Renal cortex interstitium (tissue), 11 donors: ENCODE measurements at regions not wholly inside any gene's neighbourhood (a gene's known extent, or its start where the extent isn't known, plus 50 kb on each side); places are given as distances from the start of the nearest gene placed in this dataset.

Experiments
- DNase-seq, 11 donors: peaks; one replicate each; pipeline ENCODE4 v3.0.0-alpha.2; 2013; ENCODE audit warnings: low read depth in 9 of 11, low spot score in 4 of 11; ENCODE audit errors: extremely low read depth in 1 of 11

DNA sequence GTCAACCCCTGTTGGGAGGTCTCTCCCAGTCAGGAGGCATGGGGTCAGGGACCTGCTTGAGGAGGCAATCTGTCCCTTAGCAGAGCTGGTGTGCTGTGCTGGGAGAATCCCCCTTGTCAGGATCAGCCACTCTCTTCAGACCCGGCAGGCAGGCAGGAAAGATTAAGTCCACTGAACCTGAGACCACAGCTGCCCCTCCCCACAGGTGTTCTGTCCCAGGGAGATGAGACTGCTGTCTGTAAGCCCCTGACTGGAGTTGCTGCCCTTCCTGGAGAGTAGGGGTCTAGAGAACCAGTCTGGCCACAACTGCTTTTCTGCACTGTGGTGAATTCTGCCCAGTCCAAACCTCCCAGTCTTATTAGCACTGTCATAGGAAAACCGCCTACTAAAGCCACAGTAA is 677.8 kb upstream of the POU3F2 start:
- no peak for DNase-seq

DNA sequence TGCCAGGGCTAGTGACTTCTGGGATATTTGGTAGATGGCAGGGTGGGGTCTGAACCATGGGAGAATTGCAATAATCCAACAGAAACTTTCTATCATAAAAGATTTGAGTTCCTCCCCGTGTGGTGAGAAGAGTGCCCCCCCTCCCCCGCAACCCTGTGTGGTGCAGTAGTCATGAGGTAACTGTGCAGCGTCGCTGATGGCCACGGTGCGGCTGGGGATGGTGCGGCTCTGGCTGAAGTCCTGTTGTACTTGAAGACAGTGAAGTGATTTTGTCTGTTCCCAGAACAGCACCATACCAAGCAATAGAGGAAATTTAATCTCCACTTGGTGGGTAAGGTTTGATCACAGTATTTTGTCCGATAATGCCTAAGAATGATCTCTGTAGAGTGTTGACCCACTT is 654.8 kb upstream of the POU3F2 start:
- no peak for DNase-seq

DNA sequence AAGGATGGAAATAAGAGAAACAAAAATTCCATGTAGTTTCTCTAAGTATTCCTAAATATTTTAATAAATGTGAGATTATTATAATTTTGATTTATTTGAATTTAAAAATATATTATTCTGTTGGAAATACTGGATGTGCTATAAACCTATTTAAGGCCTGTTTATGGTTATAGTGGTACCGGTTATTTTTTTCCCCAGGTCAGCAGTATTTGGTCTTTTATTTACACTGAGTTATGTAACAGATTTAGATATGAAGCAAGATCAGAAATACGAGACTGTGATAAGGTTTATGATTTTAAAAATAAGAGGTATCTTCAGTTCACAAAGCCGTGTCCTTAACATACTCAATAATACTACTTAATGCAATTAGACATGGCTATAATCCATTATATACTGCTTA is 634.3 kb upstream of the POU3F2 start:
- no peak for DNase-seq

DNA sequence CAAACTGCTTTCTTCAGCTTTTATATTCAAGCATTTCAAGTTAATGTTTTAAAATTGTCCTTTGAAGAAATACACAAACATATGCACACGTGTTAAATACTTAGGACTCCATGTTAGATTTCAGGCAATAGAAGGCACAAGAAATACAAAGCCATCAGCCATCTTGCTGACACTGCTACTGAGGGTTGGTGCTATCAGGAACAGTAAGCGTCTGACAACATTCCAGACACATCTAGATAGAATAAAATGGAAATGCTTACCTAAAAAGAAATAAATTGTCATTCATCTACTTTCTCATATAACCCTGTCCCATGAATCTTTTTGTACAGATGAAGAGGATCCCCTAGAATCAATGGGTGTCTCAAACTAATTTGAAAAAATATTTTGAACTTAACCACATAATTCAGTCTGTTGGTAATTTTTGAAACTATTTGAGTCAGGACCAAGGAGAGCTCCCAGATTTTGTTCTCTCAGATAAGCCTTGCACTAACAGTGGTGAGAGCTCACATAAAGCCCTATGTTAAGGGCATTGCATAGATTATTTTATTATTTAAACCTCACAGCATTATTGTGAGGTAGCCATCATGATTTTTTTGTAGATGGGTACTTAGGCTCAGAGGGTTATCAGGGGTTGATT is 631.1 kb upstream of the POU3F2 start:
- peak in 10 of 11 donors; percentile 3 to 25 (median 15) for DNase-seq

DNA sequence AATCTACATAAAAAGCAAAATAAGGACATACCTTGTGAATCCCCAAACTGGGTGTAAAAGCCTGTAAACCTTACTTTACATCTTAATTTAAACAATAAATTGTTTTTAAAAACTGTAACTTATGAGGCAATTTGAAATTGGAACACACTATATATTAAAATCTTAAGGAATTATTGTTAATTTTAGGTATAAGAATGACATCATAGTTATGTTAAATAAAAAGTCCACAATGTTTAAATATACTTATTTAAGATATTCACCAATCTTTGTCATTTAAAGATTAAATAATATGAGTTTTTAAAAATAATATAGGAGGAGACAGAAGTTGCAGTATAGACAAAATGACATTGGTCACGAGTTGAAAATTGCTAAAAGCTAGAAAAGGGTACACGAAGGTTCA is 621.9 kb upstream of the POU3F2 start:
- DNase-seq = no peak

DNA sequence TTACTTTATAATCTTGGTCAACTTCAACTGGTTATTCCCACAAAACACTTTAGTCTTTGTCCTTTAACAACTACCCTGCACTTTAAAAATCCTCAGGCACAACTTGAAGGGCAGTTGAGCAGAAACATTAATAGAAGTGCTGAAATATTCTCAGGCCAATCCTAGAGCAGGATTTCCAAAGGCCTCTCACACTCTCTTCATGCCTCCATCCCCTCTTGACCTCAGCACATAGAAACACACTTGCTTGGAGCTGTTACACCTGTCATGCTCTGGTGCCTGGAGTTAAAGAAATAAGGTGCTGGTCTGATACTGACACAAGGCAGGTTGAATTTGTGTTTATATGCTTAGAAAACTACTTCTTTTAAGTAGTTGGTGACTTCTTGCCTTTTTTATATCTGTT is 618.8 kb upstream of the POU3F2 start:
- no peak for DNase-seq

DNA sequence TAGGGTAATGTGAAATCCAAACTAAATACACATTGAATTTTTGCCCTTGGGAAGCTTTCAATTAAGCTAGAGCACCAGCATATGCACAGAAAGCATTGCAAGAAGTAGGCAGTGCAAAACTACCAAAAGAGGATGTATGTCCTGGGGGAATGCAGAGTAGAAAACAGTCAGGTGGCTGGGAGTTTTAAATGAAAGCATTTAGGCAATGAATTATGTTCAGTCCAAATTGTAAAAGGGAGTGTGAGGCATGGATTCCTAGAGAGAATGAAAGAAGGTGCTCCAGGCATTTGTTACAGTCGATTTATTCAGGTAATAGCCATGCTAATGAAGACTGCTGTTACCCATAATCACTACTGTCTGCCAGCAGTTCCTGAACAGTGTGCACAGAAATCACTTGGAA is 604.1 kb upstream of the POU3F2 start:
- DNase-seq = no peak

DNA sequence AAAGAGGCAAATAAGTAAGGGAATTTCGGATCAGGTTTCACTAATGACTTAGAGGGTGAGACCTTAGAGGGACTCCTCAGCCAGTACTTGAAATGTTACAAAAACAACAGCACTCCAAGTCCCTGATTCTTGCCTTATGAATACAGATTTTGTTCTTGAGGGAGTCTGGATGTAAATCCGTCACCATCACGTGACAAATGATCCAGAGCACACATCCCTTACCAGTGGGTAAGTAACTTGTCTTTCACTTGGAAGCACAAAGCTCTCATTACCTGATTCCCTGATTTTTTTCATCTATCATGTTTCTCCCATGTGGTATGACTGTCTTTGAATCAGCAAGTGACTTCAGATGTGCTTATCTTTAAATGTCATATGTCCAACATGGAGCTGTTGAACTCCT is 595.3 kb upstream of the POU3F2 start:
- no peak for DNase-seq

DNA sequence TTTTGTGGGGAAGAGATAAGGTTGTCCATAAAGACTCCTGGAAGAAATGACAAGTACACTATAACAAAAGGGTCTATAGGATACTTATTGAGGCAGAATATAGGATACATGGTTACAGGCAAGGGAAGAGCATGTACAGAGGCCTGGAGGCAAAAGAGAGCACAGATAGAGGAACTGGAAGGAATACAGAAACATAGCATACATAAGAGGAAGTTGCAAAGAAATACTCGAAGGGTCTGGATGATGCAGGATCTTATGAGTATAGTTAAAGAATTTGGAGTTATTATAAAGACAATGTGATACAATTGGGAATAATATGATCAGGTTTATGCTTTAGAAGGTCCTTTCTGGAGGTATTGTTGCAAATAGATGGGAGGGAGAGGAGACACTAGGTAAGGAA is 592.7 kb upstream of the POU3F2 start:
- DNase-seq = no peak

DNA sequence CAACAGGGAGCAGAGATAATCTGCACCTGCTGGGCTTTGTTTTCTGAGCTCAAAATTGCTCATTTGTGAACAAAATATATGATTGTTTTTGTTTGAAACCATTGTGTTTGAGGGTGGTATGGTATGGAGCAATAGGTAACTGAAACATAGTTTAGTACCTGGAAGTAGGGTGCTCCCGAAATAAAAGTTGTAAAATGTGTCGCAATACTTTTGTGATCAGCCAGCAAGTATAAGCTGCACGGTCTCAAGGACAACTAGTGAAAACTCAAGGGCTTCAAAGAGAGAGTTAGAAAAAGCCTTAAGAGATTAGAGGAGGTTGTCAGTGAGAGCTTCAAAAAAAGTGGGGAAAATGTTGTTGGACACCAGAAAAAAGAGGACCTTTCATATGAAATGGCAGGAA is 579.8 kb upstream of the POU3F2 start:
- no peak for DNase-seq

DNA sequence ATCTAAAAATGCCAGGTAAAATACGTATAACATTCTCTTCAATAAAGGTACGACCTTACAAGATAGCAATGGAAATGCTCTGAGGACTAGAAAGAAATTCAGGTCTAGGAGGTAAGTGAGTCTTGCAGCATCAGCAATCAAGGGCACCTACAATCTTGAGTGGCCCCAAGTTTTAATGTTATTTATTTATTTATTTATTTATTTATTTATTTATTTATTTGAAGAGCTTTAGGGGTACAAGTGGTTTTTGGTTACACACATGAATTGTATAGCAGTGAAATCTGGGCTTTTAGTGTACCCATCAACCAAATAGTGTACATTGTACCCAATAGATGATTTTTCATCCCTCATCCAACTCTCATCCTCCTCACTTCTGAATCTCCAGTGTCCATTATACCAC is 574.0 kb upstream of the POU3F2 start:
- DNase-seq = no peak

DNA sequence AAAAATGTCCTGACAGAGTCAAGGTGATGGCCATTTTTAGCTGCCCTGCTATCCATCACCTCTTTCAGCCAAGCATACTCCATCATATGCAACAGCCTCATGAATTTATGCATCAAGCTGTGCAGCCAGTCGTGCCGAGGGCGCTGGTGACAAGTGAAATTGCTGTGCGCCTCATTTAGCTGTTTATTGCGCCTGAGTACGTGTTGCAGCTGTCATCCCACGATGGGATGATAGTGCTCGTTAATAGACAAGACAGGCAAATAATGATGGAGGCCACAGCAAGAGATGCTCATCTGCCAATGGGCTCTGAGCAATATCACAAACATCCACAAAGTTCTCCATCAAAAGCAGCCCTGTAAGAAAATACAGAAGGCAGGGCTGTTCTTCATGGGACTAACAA is 562.3 kb upstream of the POU3F2 start:
- DNase-seq = no peak

DNA sequence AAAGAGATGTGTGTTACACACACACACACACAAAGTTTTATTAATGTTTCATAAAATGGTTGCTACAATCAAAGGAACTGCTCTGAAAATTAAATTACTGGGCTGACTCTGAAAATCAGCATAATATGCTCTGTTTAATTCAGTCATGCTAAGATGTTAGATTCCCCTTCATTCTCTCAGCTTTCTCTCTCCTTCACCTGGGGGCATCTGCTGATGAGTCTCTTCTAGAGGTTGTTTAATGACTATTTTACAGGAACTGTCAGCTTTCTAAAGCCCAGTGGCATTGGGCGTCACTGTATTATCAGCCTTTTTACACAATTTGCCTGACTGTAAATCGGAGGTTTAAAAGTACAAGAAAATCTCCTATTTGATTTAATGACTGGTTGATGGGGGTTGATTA is 559.7 kb upstream of the POU3F2 start:
- DNase-seq = no peak

DNA sequence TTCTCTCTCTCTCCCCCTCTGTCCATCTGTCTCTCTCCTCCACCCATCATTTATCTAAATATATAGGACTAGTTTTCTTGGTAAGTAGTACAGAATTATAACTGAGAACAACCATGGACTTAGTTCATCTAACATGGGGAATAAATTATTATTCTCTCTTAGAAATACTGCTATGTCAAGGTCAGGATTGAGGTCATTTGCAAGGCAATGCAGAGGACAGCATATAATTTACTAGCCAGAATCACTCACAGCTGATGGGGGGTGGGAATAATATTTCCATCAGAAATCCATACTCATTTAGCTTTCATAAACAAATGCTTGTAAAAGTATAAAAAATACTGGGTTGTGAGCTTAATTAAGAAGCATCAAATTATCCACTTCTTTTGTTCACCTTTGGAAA is 553.9 kb upstream of the POU3F2 start:
- DNase-seq = no peak

DNA sequence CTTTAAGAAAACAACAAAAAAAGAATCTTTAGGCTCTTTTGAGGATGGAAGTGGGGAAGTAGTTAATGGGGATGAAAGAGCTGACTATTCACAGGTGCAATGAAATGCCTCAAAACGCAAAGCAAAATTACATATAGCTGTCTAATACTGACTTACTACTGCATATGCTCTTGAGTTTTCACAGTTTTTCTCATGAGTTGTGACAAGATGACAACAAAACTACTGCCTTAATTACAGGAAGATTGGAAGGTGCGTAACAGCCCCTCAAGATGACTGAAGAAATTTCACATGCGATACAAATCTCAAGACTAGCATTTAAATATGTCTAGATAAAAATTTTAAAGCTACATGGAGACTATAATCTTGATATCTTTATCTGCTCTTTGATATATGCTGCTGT is 547.8 kb upstream of the POU3F2 start:
- DNase-seq = no peak

DNA sequence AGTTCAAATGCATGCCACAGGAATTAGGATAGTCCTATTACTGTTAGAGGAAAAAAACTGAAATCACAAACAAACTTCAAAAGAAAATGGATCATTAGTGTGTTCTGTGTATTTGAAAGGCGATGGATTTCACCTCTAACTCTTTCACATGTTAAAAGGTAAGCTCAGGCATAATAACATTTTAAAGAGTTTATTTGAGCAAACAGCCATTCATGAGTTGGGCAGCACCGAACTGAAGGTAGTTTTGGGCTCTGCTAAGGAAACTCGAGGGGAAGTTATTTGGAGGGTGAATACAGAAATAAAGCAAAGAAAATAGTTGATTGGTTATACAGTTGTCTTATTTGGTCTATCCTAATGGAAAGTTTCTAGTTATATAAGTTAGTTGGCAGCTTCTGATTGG is 546.5 kb upstream of the POU3F2 start:
- no peak for DNase-seq

DNA sequence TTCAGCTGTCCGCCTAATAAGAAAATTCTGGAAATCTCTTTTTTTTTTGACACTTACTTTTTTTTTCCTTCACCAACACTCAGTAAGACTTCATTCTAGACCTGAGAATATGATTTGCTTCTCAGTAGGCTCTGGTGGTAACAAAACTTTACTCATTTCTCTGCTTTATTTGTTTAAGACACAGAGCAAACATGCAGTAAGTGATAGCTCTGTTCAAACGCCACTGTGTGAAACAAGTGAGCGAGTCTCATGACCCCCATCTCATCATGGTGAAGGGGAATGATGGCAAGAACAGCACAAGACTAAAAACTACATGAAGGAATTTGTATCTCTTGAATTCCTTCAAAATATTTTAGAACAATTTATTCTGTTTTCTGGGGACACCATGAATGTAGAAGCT is 541.6 kb upstream of the POU3F2 start:
- DNase-seq = no peak

DNA sequence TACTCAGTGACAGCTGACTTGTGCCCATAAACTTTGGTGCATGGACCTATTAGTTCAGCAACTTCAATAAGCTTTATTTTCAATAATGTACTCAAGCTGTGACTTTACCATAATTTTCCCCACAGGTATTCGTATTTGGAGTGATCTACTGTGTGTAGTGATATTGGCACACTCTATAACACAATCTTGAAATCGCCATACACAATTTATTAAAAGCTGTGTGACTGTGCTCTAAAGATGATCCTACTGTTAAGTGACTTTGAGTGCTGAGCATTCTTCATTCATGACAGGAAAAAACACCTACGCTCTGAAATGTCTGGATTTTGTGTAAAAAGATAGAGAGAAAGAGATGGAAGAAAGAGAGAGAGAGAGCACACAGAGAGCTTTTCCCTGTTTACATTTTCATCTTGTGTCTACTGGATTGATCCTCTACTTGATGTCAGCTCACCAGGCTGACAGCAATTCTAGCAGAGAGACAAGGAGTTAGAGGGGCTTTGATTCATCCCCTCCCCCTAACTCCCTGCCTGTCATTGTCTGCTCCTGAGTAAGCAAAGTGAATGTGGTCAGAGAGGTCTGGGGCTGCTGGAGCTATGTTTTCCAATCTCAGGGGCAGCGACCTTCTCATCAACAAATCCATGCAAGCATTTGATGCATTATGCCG is 538.7 kb upstream of the POU3F2 start:
- DNase-seq = no peak

DNA sequence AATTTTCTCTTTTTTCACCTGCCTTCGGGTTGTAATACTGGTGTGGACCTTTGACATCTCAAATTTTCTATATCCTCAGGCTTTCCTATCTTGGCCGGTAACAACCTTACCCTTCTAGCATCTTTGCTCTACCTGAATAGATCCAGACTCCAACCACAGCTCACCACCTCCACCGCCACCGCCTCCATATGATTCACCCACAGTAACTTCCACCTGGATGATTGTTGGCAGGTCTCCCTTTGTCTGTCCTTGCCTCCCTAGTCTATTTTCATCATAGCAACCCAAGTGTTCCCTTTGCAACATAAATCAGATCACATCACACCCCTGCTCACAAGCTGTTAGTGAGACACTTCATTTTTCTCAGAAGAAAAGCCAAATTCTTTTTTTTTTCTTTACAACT is 525.8 kb upstream of the POU3F2 start:
- no peak for DNase-seq

DNA sequence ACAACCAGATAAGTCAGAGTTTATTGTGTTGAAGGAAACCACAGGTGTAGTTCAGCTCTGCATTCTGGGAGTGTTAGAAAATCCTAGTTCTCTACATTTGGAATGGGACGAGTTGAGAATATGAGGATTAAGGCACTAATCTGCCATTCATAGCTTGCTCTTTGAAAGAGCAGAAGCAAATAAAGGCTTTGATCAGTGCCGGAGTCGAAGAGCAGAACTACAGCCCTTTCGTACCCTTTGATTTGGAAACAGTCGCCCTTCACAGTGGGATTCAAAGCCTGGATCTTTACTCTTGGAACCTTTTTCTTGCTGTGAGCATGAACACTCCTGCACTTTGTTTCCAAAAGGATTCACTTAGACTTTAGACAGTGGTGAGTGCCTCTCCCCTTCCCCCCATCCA is 523.9 kb upstream of the POU3F2 start:
- DNase-seq = no peak

DNA sequence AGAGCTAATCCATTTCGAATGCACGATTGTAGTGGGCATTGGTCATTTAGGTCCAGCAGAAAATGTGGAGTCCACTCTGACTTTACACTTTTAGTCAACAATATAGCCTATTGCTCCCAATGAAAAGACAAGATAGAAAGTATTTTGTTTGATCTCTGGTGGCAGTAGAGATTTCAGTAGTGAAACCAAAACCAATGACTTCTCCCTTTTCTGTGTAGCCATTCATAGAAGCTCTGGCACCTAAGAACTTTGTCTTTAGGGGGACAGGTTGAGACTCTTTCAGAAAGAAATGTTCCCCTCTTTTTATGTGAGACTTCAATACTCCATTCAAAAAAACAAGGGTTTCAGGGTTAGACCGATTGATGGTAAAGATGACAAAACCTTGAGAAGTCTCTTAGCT is 510.8 kb upstream of the POU3F2 start:
- no peak for DNase-seq
